ENCODE measurements at regions not wholly inside any gene's neighbourhood (a gene's known extent, or its start where the extent isn't known, plus 50 kb on each side); places are given as distances from the start of the nearest gene placed in this dataset.

- no peak for TF ChIP-seq CTCF (IDR thresholded peaks at IDR 0.05; ENCODE audit: insufficient read depth, missing control alignments)
- FAIRE-seq (no peak), DNase-seq (ENCODE audit: insufficient read length, low spot score) (no peak)
Observed at GRCh38 chr2:212712991-212713390, 174.4 kb upstream of the ERBB4 start.

DNA sequence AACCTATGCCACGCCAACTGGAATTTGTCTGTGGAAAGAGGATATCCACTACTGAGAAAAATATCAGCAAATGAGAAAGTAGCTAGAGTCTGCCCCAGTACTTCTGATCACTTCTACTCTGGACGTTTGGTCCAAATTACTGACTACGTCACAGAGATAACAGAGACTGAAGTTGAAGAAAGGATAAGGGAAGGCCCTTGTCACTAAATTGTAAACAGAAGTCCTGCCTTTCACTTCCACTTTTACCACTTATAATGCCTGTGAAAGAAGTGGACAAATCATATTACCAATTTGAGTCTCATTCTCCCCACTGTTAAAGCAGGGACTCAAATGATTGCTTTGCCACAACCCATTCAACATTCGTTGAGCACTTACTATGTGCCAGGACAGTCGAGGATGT is 173.9 kb upstream of the ERBB4 start:
- no peak for FAIRE-seq
- TF ChIP-seq CTCF (IDR thresholded peaks at IDR 0.05; ENCODE audit: insufficient read depth, missing control alignments): no peak
- DNase-seq (ENCODE audit: insufficient read length, low spot score): no peak

- TF ChIP-seq CTCF (IDR thresholded peaks at IDR 0.05; ENCODE audit: insufficient read depth, missing control alignments): no peak
- no peak for DNase-seq (ENCODE audit: insufficient read length, low spot score)
- FAIRE-seq: no peak
Observed at GRCh38 chr2:212711856-212712255, 173.3 kb upstream of the ERBB4 start.

DNA sequence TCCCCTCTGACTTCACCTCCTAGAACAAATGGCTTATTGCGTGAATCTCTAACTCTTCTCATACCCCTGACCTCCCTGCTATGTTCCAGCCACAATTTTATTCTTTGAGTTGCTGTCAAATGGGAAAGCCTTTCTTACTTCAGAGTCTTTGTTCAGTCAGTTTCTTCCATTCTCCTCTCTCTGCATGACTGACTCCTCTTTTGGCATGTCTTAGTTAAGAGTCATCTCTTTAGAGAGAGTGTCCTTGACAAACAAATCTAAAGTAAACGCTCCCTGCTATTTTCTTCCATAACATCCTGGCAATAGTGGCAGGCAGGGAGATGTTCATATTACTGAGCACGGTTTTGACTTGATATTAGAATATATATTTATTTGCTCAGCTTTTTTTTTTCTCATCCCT is 170.7 kb upstream of the ERBB4 start:
- FAIRE-seq: no peak
- no peak for DNase-seq (ENCODE audit: insufficient read length, low spot score)
- TF ChIP-seq CTCF (IDR thresholded peaks at IDR 0.05; ENCODE audit: insufficient read depth, missing control alignments): no peak

- DNase-seq (ENCODE audit: insufficient read length, low spot score): no peak
- no peak for FAIRE-seq
- TF ChIP-seq CTCF (IDR thresholded peaks at IDR 0.05; ENCODE audit: insufficient read depth, missing control alignments): no peak
Observed at GRCh38 chr2:212708355-212708754, 169.8 kb upstream of the ERBB4 start.

GRCh38 chr2:212695426-212695825 is 156.8 kb upstream of the ERBB4 start:
- FAIRE-seq: peak; percentile 21

DNA sequence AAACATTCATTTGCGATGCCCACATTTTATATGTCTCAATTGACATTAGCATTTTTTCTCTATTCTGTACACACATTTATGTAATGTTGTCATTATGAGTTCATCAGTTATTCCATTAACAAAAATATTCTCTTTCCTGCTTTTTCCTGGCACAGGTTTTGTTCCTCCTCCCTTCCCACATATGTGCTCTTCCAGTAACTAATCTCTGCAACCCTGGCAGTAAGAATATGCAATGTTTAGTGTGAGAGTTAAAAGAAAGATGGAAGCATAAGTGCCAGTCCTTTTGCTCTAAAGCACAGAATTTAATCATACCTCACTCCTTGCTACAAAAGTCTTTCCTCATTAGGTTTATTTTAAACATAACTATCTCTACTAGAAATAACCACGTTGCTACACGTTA is 155.8 kb upstream of the ERBB4 start:
- no peak for DNase-seq (ENCODE audit: insufficient read length, low spot score)
- TF ChIP-seq CTCF (IDR thresholded peaks at IDR 0.05; ENCODE audit: insufficient read depth, missing control alignments): no peak
- no peak for FAIRE-seq

More at GRCh38 chr2:212695426-212695825, 156.8 kb upstream of the ERBB4 start:
- no peak for TF ChIP-seq CTCF (IDR thresholded peaks at IDR 0.05; ENCODE audit: insufficient read depth, missing control alignments)
- no peak for DNase-seq (ENCODE audit: insufficient read length, low spot score)

All from D721Med (cell line).